Tibial nerve (tissue), 4 donors: ENCODE measurements at regions not wholly inside any gene's neighbourhood (a gene's known extent, or its start where the extent isn't known, plus 50 kb on each side); places are given as distances from the start of the nearest gene placed in this dataset.

Source experiments
- DNase-seq, 2 donors: peaks; one replicate each; pipeline ENCODE4 v3.0.0-alpha.2; 2019; ENCODE audit warnings: low spot score in 2 of 2
- H3K27ac ChIP-seq, 4 donors: fragments of 200-600 bp; sonication (generic) in 3 of 4; one replicate each; pipeline ENCODE4 v1.5.1; 2017 to 2019; ENCODE audit warnings: mild to moderate bottlenecking in 1 of 4
- H3K27me3 ChIP-seq, 2 donors: fragments of 200-600 bp; sonication (generic) in 1 of 2; one replicate each; pipeline versions ENCODE4 v1.5.1 to v1.6.0; 2017 to 2019
- H3K36me3 ChIP-seq, 3 donors: fragments of 200-600 bp; sonication (generic); one replicate each; pipeline ENCODE4 v1.5.1; 2018 to 2019
- H3K4me1 ChIP-seq, 4 donors: fragments of 200-600 bp; sonication (generic) in 3 of 4; one replicate each; pipeline ENCODE4 v1.5.1; 2017 to 2019
- H3K4me3 ChIP-seq, 4 donors: fragments of 200-600 bp; sonication (generic) in 3 of 4; one replicate each; pipeline ENCODE4 v1.5.1; 2017 to 2019; ENCODE audit warnings: mild to moderate bottlenecking in 1 of 4, moderate library complexity in 1 of 4
- H3K9me3 ChIP-seq, 4 donors: fragments of 200-600 bp; sonication (generic) in 3 of 4; one replicate each; pipeline ENCODE4 v1.5.1; 2017 to 2019
- EP300 ChIP-seq, 2 donors: sonication (generic); formaldehyde crosslinking; IDR thresholded peaks; one replicate each; pipeline ENCODE4 v1.6.1; 2017; ENCODE audit warnings: antibody characterized with exemption in 2 of 2, mild to moderate bottlenecking in 1 of 2
- POLR2A ChIP-seq, 2 donors: fragments of 450-650 bp; IDR thresholded peaks; one replicate each; pipeline ENCODE4 v1.6.1; 2017; ENCODE audit warnings: antibody characterized with exemption in 2 of 2, mild to moderate bottlenecking in 2 of 2, moderate library complexity in 2 of 2
- WGBS, 2 donors: methylation state at CpG; one replicate each; pipeline ENCODE4 v1.1.5; 2018; 5-methylcytosine and 5-hydroxymethylcytosine counted together
- TF ChIP-seq, protein P1 (sequence below), 5 experiments: fragments of 200-600 bp in 3 of 5; fragments of 450-650 bp in 2 of 5; sonication (generic) in 3 of 5; IDR thresholded peaks; one replicate each; pipeline ENCODE4 v1.5.1; 2016 to 2019; ENCODE audit warnings: antibody characterized with exemption in 5 of 5, mild to moderate bottlenecking in 3 of 5, moderate library complexity in 2 of 5

- WGBS, 2 donors, result 83 to 85% methylated on average over 4 of the region's 4 CpGs
- H3K27ac ChIP-seq, result no peak overlapping the region
- peaks cover 0 to 9% (median 3%) of the 10 kb centered on the region in 4 donors for H3K4me1 ChIP-seq
- no peaks in the 10 kb centered on the region for H3K36me3 ChIP-seq
- H3K27me3 ChIP-seq, result no peaks in the 10 kb centered on the region
- no peaks in the 10 kb centered on the region for H3K9me3 ChIP-seq
- TF ChIP-seq POLR2A (IDR thresholded peaks at IDR 0.05) (no peak), EP300 (IDR thresholded peaks at IDR 0.05) (no peak)
- TF ChIP-seq, protein P1, sequence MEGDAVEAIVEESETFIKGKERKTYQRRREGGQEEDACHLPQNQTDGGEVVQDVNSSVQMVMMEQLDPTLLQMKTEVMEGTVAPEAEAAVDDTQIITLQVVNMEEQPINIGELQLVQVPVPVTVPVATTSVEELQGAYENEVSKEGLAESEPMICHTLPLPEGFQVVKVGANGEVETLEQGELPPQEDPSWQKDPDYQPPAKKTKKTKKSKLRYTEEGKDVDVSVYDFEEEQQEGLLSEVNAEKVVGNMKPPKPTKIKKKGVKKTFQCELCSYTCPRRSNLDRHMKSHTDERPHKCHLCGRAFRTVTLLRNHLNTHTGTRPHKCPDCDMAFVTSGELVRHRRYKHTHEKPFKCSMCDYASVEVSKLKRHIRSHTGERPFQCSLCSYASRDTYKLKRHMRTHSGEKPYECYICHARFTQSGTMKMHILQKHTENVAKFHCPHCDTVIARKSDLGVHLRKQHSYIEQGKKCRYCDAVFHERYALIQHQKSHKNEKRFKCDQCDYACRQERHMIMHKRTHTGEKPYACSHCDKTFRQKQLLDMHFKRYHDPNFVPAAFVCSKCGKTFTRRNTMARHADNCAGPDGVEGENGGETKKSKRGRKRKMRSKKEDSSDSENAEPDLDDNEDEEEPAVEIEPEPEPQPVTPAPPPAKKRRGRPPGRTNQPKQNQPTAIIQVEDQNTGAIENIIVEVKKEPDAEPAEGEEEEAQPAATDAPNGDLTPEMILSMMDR (IDR thresholded peaks at IDR 0.05), result no peak
- DNase-seq, result no peak
- no peak overlapping the region for H3K4me3 ChIP-seq
These were observed 449.6 kb upstream of the TGFBR2 start for GRCh38 chr3:30156586-30157498.

- Histone ChIP-seq H3K27me3 (no peaks in the 10 kb centered on the region), H3K27ac (no peak overlapping the region), H3K4me1 (peaks cover 0 to 5% (median 2%) of the 10 kb centered on the region in 4 donors), H3K36me3 (no peaks in the 10 kb centered on the region), H3K9me3 (peaks cover 0 to 10% (median 2%) of the 10 kb centered on the region in 4 donors), H3K4me3 (no peak overlapping the region)
- TF ChIP-seq, protein P1 (IDR thresholded peaks at IDR 0.05), result no peak
- TF ChIP-seq EP300 (IDR thresholded peaks at IDR 0.05), result peak in 1 of 2 donors; percentile 75
- DNase-seq, result peak in 1 of 2 donors; percentile 29
- WGBS, 2 donors, result 60 to 65% methylated on average over 6 of the region's 6 CpGs
These were observed 445.0 kb upstream of the TGFBR2 start for GRCh38 chr3:30161375-30161774.

- no peak overlapping the region for H3K27ac ChIP-seq
- TF ChIP-seq POLR2A (IDR thresholded peaks at IDR 0.05) (no peak), EP300 (IDR thresholded peaks at IDR 0.05) (no peak)
- TF ChIP-seq, protein P1 (IDR thresholded peaks at IDR 0.05), result no peak
- H3K36me3 ChIP-seq, result no peaks in the 10 kb centered on the region
- H3K9me3 ChIP-seq, result peaks cover 0 to 10% (median 2%) of the 10 kb centered on the region in 4 donors
- WGBS, 2 donors, result 83 to 90% methylated on average over 3 of the region's 3 CpGs
- no peak overlapping the region for H3K4me3 ChIP-seq
- H3K27me3 ChIP-seq, result no peaks in the 10 kb centered on the region
- no peak for DNase-seq
- H3K4me1 ChIP-seq, result peaks cover 0 to 8% (median 3%) of the 10 kb centered on the region in 4 donors
These were observed 443.8 kb upstream of the TGFBR2 start for GRCh38 chr3:30162579-30162978.

GRCh38 chr3:30166535-30166934 is 439.9 kb upstream of the TGFBR2 start:
- Histone ChIP-seq H3K4me3 (no peak overlapping the region), H3K9me3 (peaks cover 0 to 10% (median 2%) of the 10 kb centered on the region in 4 donors), H3K36me3 (no peaks in the 10 kb centered on the region), H3K4me1 (peaks cover 0 to 7% (median 1%) of the 10 kb centered on the region in 4 donors), H3K27ac (no peak overlapping the region), H3K27me3 (no peaks in the 10 kb centered on the region)
- TF ChIP-seq POLR2A (IDR thresholded peaks at IDR 0.05) (no peak), EP300 (IDR thresholded peaks at IDR 0.05) (no peak)
- TF ChIP-seq, protein P1 (IDR thresholded peaks at IDR 0.05), result no peak
- no peak for DNase-seq
- WGBS, 2 donors, result 82 to 96% methylated on average over 4 of the region's 4 CpGs

- no peaks in the 10 kb centered on the region for H3K36me3 ChIP-seq
- peak overlapping the region in 3 of 4 donors; percentile 17 to 73 (median 69) for H3K27ac ChIP-seq
- peak in 1 of 2 donors; percentile 17 for TF ChIP-seq EP300 (IDR thresholded peaks at IDR 0.05)
- TF ChIP-seq, protein P1 (IDR thresholded peaks at IDR 0.05), result no peak
- peaks cover 0 to 10% (median 2%) of the 10 kb centered on the region in 4 donors for H3K9me3 ChIP-seq
- peaks cover 0 to 7% (median 0%) of the 10 kb centered on the region in 4 donors for H3K4me1 ChIP-seq
- no peak overlapping the region for H3K4me3 ChIP-seq
- WGBS, 2 donors, result 31 to 39% methylated on average over 3 of the region's 3 CpGs
- H3K27me3 ChIP-seq, result no peaks in the 10 kb centered on the region
- DNase-seq, result no peak
These were observed 438.8 kb upstream of the TGFBR2 start for GRCh38 chr3:30167541-30168011.
